HEK293T (cell line): ENCODE measurements at regions not wholly inside any gene's neighbourhood (a gene's known extent, or its start where the extent isn't known, plus 50 kb on each side); places are given as distances from the start of the nearest gene placed in this dataset.

Source experiments
- ARNT ChIP-seq: fragments of 450-650 bp; IDR thresholded peaks from 2 replicates; pipeline ENCODE4 v1.6.1; 2017; ENCODE audit warnings: mild to moderate bottlenecking
- CTBP1 ChIP-seq: fragments of 450-650 bp; IDR thresholded peaks from 2 replicates; pipeline ENCODE4 v1.6.1; 2016; ENCODE audit warnings: borderline replicate concordance
- ELF4 ChIP-seq: fragments of 450-650 bp; IDR thresholded peaks from 2 replicates; pipeline ENCODE4 v1.6.1; 2017; ENCODE audit warnings: antibody characterized with exemption
- FOXK2 ChIP-seq: fragments of 450-650 bp; IDR thresholded peaks from 2 replicates; pipeline ENCODE4 v1.6.1; 2016; ENCODE audit warnings: mild to moderate bottlenecking
- FOXM1 ChIP-seq: fragments of 450-650 bp; IDR thresholded peaks from 2 replicates; pipeline ENCODE4 v1.6.1; 2017; ENCODE audit warnings: mild to moderate bottlenecking, borderline replicate concordance
- HDGF ChIP-seq: fragments of 450-650 bp; IDR thresholded peaks from 2 replicates; pipeline ENCODE4 v1.6.1; 2017; ENCODE audit warnings: antibody characterized with exemption, borderline replicate concordance
- SP1 ChIP-seq: fragments of 450-650 bp; IDR thresholded peaks from 2 replicates; pipeline ENCODE4 v1.6.1; 2017
- SUZ12 ChIP-seq: fragments of 450-650 bp; IDR thresholded peaks from 2 replicates; pipeline ENCODE4 v1.6.1; 2016; ENCODE audit warnings: mild to moderate bottlenecking
- TARDBP ChIP-seq: fragments of 450-650 bp; IDR thresholded peaks from 2 replicates; pipeline ENCODE4 v1.6.1; 2016
- ZNF384 ChIP-seq: fragments of 450-650 bp; IDR thresholded peaks from 2 replicates; pipeline ENCODE4 v1.6.1; 2016
- TF ChIP-seq, protein P1 (sequence below): fragments of 450-650 bp; IDR thresholded peaks from 2 replicates; pipeline ENCODE4 v1.6.1; 2016

DNA sequence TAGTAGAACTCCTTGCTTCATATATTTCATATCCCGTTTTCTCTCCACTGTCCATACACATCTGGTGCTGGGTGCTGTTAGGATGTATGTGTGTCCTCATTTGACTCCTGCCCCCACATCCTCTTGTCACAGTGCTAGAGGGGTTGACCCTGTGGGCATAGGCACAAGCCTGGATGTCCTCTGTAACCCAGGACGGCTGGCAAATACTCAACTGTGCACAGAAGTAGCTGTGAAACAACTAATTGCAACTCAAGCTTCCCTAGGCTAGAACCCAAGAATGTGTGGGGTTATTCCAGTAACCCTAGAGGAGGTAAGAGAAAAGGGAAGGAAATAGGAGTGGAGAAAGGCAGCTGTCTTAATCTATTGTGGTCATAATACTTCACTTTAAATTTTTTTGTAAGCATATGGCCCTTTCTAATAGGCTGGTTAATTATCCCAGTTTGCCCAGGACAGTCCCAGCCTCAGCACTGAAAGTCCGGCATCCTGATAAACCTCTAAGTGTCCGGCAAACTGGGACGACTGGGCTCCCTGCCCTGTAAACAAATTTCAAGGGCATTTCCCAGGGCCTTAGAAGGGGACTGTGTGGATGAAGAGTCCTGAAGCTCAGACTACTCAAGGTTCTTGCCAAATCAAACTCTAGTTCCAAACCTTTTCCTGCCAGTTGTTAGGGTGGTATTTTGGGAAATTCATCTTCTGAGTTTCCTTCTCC is 283.2 kb upstream of the CELF2 start:
- no peak for TF ChIP-seq ARNT
- no peak for TF ChIP-seq FOXM1
- no peak for TF ChIP-seq CTBP1
- no peak for TF ChIP-seq HDGF
- no peak for TF ChIP-seq SUZ12
- no peak for TF ChIP-seq TARDBP
- TF ChIP-seq SP1, result no peak
- TF ChIP-seq FOXK2, result no peak
- TF ChIP-seq ZNF384, result no peak
- TF ChIP-seq, protein P1, sequence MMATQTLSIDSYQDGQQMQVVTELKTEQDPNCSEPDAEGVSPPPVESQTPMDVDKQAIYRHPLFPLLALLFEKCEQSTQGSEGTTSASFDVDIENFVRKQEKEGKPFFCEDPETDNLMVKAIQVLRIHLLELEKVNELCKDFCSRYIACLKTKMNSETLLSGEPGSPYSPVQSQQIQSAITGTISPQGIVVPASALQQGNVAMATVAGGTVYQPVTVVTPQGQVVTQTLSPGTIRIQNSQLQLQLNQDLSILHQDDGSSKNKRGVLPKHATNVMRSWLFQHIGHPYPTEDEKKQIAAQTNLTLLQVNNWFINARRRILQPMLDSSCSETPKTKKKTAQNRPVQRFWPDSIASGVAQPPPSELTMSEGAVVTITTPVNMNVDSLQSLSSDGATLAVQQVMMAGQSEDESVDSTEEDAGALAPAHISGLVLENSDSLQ, result no peak
- no peak for TF ChIP-seq ELF4
